ENCODE measurements at regions not wholly inside any gene's neighbourhood (a gene's known extent, or its start where the extent isn't known, plus 50 kb on each side); places are given as distances from the start of the nearest gene placed in this dataset.
A peak's percentile ranks its signal among the peaks of the same experiment; 100 is the strongest.

DNA sequence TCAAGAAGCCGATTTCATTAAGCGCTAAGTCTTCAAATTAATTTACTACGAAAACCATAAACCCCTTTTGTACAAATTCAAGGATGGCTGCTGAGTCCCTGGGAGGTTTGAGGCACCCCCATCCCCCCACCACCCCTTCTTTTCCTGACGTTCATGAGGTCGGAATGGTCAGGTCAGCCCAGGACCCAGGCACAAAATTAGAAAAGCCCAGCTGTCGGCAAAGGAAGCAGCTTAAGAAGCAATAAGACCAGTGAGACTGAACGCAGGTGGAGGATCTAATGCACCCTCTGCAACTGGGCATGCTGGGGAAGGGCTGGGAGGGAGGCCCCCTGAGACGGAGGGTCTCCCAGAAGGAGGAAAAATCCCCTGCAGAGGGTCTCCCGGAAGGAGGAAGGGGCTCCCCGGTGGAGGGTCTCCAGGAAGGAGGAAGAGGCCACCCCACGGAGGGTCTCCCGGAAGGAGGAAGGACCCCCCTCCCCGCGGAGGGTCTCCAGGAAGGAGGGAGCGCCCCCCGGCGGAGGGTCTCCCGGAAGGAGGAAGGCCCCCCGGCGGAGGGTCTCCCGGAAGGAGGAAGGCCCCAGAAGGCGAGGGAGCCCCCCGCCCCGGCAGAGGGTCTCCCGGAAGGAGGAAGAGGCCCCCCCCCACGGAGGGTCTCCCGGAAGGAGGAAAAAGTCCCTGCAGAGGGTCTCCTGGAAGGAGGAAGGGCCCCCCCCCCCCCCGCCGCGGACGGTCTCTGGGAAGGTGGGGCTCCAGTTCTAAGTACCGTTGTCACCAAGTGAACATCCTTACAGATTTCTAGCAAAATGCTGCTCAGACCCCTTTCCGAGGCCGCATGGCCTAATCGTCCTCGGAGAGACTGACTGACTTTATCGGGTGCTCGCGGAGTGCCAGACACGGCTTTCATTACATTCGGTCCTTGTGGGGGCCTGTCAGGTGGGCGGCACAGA is 74.4 kb upstream of the FCN1 start:
- peaks cover 0 to 35% of the 10 kb centered on the region in 2 donors for H3K27me3 Mint-ChIP-seq
- DNase-seq (no peak), ATAC-seq (replicated peaks) (no peak)
- no peaks in the 10 kb centered on the region for H3K4me1 Mint-ChIP-seq (ENCODE audit: low read depth in 2 of 2)
- no peak overlapping the region for H3K27ac Mint-ChIP-seq
- H3K9me3 Mint-ChIP-seq, result peaks cover 4 to 8% of the 10 kb centered on the region in 2 donors
- H3K4me3 Mint-ChIP-seq, result no peak overlapping the region
- H3K36me3 Mint-ChIP-seq (ENCODE audit: insufficient read depth), result no peaks in the 10 kb centered on the region

DNA sequence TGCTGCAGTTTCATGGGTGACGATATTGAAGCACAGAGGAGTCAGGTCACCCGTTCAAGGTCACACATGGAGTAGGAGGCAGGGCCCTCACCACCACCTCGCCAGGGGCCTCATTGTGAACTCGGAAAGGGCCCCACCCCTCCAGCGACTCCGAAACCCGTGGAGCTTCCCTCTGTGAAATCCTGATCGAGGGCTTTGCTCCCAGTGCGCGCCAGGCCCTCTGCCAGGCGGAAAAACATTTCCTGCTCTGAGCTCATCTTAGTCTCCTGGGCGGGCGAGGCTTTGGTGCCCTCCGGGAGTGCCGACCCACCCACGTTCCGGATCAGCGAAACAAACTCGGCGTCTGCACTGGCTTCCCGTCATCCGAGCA is 75.0 kb upstream of the FCN1 start:
- DNase-seq, result no peak
- H3K27ac Mint-ChIP-seq, result no peak overlapping the region

DNA sequence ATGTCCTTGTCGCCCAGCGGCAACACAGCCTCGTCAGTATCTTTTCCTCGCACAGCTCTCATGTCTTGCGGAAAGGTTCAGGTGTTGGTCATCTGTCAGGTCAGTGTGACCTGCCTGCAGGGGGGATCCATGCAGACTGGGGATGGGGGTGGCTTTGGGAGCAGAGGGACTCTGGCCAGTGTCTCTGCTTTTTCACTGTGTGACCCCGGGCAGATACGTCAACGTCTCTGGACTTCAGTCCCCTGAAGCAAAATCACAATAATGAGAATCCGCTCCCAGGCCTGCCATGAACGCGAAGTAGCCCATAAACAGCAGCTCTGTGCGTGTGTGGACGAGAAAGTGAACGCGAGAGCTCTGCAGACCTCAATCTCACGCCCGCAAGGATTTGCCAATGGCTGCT is 75.7 kb upstream of the FCN1 start:
- Mint-ChIP-seq H3K4me3 (no peak overlapping the region), H3K27me3 (peaks cover 3 to 44% of the 10 kb centered on the region in 2 donors), H3K27ac (no peak overlapping the region), H3K9me3 (no peaks in the 10 kb centered on the region), H3K4me1 (ENCODE audit: low read depth in 2 of 2) (no peaks in the 10 kb centered on the region), H3K36me3 (ENCODE audit: insufficient read depth) (no peaks in the 10 kb centered on the region)
- DNase-seq (no peak), ATAC-seq (replicated peaks) (no peak)

More for the DNA sequence above, 75.0 kb upstream of the FCN1 start:
- no peak for ATAC-seq (replicated peaks)
- Mint-ChIP-seq H3K4me1 (ENCODE audit: low read depth in 2 of 2) (no peaks in the 10 kb centered on the region), H3K4me3 (no peak overlapping the region), H3K9me3 (peaks cover 0 to 2% of the 10 kb centered on the region in 2 donors), H3K36me3 (ENCODE audit: insufficient read depth) (no peaks in the 10 kb centered on the region), H3K27me3 (peaks cover 0 to 41% of the 10 kb centered on the region in 2 donors)

DNA sequence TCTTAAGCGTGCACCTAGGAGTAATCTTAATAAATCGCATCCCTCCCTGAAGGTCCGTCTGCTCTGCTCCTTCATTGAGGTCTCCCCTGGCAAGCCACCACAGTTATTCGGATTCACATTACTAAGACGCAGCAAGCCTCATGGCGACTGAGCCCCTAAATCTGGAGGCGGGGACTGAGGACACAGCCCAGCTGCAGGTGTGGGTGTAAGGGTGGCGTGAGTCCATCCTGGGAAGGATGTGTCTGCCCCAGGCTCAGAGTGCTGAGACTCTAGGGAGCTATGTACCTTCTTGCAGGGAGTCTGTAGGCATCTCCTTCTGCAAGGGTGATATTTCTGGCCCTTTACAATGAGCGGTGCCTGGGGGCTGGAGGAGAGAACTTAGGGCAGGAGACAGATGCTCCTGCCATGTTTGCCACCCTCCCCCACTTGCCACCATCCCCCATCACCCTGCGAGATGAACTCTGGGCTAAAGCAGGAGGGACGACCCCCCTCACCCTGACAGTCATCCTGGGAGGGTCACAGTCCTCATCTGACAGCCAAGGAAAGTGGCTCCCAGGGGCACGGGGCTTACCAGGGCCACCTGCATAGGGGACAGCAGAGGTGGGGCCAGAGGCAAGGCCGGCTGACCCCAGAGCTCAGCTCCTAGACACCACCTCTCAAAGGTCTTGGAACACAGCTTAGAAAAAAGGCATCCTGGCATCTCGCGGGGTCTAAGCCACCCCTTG is 76.4 kb upstream of the FCN1 start:
- Mint-ChIP-seq H3K27me3 (peaks cover 9 to 44% of the 10 kb centered on the region in 2 donors), H3K4me3 (no peak overlapping the region), H3K4me1 (ENCODE audit: low read depth in 2 of 2) (no peaks in the 10 kb centered on the region), H3K9me3 (no peaks in the 10 kb centered on the region), H3K27ac (no peak overlapping the region), H3K36me3 (ENCODE audit: insufficient read depth) (no peaks in the 10 kb centered on the region)
- no peak for DNase-seq
- no peak for ATAC-seq (replicated peaks)

DNA sequence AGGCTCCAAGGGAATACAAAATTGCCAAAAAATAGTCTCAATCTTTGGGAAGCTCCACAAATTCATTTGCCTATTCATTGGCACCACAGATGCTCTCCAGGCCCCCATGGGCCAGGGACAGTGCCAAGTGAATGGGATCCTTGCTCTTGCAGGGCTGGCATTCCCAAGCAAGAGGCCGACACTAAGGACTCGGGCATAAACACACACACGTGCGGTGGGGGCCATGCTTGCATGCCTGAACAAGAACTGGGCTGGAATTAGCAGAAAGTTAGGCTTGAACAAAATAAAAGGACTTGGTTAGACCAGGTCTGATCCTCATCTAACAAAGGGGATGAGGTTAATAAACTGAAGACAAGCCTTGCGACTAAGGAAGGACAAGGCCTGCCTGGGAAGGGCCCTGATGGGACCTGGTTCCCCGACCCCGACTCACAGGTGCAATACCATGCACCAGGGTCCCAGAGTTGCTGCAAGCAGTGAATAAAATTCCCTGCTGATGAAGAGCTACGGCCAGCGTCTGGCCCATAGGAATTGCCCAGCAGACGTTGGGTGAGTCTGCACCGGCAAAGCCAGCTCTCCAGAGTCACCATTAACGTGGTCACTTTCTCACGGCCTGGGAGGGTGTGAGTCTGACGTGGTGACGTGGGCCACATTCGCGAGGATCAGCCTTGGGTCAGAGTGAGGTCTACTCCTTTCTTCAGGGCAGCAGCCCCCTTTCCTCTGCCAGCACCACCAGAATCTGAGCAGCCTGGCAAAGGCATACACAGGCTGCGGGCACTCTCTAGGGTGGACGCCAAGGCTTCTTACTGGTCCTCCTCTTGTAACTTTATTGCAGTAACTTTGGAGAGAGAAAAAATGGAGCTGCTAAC is 77.4 kb upstream of the FCN1 start:
- no peaks in the 10 kb centered on the region for H3K36me3 Mint-ChIP-seq (ENCODE audit: insufficient read depth)
- no peak overlapping the region for H3K27ac Mint-ChIP-seq
- no peaks in the 10 kb centered on the region for H3K4me1 Mint-ChIP-seq (ENCODE audit: low read depth in 2 of 2)
- H3K9me3 Mint-ChIP-seq, result peaks cover under 1 to 6% of the 10 kb centered on the region in 2 donors
- H3K4me3 Mint-ChIP-seq, result no peak overlapping the region
- no peak for ATAC-seq (replicated peaks)
- peaks cover 9 to 49% of the 10 kb centered on the region in 2 donors for H3K27me3 Mint-ChIP-seq
- DNase-seq, result no peak

DNA sequence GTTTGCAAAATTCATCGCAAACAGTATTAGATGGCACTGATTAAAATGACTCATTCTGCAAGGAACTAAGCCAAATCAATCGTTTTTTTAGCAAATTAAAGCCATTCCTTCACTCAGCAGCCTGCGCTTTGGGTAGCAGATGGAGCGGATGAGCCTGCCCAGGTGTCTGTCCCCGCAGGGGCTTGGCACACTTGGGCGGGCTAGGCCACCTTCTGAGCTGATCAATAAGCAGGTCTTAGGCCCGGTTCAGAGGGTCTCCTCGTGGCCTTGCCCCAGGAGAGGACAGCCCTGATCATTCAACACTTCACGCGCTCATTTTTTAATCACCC is 78.0 kb upstream of the FCN1 start:
- DNase-seq (no peak), ATAC-seq (replicated peaks) (no peak)
- H3K4me3 Mint-ChIP-seq, result no peak overlapping the region
- no peaks in the 10 kb centered on the region for H3K36me3 Mint-ChIP-seq (ENCODE audit: insufficient read depth)
- H3K27ac Mint-ChIP-seq, result no peak overlapping the region
- H3K27me3 Mint-ChIP-seq, result peaks cover 9 to 47% of the 10 kb centered on the region in 2 donors
- H3K4me1 Mint-ChIP-seq (ENCODE audit: low read depth in 2 of 2), result no peaks in the 10 kb centered on the region
- H3K9me3 Mint-ChIP-seq, result peaks cover 3 to 9% of the 10 kb centered on the region in 2 donors

DNA sequence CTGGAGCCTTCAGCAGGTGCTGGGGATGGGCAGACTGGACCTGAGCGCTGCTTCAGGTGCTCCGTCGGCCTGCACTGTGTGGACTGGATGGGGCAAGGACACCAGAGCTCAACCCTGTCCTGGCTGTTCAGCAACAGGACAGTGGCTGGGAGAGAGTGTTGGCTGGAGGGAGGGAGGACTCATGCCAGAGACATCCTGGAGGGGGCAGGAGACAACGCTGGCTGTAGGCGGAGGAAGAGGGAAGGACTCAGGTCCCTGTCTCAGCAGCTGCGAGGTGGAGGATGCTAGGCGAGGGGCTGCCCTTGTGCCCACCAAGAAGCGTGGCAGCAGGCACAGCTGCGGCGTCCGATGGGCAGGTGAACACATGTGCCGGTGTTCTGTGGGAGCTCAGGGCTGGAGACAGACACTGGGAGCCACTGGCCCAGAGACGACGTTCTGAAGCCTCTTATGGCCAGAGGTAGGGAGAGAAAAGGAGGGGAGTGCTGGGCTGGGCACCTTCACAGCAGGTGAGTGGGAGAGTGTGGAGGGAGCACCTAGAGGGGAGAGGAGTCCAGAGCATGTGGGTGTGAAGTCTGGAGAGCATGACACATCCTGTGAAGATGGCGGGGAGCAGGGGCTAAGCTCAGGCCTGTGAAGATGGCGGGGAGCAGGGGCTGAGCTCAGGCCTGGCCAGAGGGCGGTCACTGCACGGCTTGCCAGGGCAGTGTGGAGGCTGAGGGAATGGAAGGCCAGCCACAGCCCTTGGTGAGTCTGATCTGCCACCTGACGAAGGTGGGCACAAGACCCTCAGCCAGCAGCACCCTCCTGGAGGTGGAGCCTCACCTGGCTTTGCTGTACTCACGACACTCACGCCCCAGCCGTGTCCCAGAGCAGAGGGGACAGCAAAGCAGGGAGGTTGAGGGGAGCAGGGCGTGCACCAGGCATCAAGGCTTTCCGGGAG is 79.1 kb upstream of the FCN1 start:
- DNase-seq, result no peak
- H3K4me3 Mint-ChIP-seq, result no peak overlapping the region
- H3K36me3 Mint-ChIP-seq (ENCODE audit: insufficient read depth), result no peaks in the 10 kb centered on the region
- no peaks in the 10 kb centered on the region for H3K4me1 Mint-ChIP-seq (ENCODE audit: low read depth in 2 of 2)
- no peak overlapping the region for H3K27ac Mint-ChIP-seq
- H3K27me3 Mint-ChIP-seq, result peaks cover 9 to 58% of the 10 kb centered on the region in 2 donors
- no peak for ATAC-seq (replicated peaks)
- H3K9me3 Mint-ChIP-seq, result peaks cover 3 to 9% of the 10 kb centered on the region in 2 donors

DNA sequence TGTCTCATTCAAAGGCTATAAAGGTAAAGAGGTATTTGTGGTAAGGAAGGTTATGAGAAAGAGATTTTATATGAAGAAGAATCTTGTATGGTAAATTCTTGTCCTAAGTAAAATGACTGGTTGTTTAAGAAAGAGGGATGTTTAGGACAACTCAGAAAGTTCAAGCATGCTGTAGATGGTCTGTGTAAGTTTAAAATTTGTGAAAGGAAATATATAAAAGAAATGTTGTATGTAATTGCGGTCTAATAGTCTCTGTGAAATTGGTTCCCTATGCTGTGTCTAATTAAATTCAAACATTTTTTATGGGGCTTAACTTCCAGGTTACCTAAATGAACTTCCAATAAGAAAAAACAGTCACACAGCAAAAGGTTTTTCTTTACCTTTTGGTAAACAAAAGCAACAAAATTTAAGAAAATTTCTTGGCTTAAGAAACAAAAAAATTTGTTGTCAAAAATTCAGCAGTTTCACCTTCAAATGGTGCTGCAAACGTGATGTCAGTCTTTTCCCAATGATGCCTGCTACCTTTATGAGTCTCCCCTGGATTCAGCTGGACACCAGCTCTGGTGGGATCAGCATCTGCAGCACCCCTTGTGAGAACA is 83.0 kb upstream of the FCN1 start:
- no peak overlapping the region for H3K27ac Mint-ChIP-seq
- no peak overlapping the region for H3K4me3 Mint-ChIP-seq
- no peaks in the 10 kb centered on the region for H3K36me3 Mint-ChIP-seq (ENCODE audit: insufficient read depth)
- H3K27me3 Mint-ChIP-seq, result peaks cover 9 to 79% of the 10 kb centered on the region in 2 donors
- no peaks in the 10 kb centered on the region for H3K4me1 Mint-ChIP-seq (ENCODE audit: low read depth in 2 of 2)
- DNase-seq (no peak), ATAC-seq (replicated peaks) (no peak)
- peaks cover 3 to 9% of the 10 kb centered on the region in 2 donors for H3K9me3 Mint-ChIP-seq

DNA sequence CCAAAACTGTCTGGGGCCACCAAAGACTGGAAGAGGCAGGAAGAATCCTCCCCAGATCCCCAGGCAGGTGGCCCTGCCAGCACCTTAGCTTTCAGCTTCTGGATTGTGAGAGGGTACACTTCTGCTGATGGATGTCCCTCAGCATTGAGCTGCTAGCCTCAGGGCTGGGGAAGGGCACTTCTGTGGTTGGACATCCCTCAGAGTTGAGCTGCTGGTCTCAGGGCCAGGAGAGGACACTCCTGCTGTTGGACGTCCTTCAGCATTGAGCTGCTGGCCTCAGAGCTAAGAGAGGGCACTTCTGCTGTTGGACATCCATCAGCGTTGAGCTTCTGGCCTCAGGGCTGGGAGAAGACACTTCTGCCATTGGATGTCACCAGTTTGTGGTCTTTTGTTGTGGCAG is 83.8 kb upstream of the FCN1 start:
- Mint-ChIP-seq H3K9me3 (peaks cover 3 to 9% of the 10 kb centered on the region in 2 donors), H3K4me1 (ENCODE audit: low read depth in 2 of 2) (no peaks in the 10 kb centered on the region), H3K4me3 (no peak overlapping the region), H3K36me3 (ENCODE audit: insufficient read depth) (no peaks in the 10 kb centered on the region), H3K27ac (peak overlapping the region in 1 of 2 donors; percentile 8), H3K27me3 (peaks cover 9 to 71% of the 10 kb centered on the region in 2 donors)
- ATAC-seq (replicated peaks), result no peak
- DNase-seq, result no peak

DNA sequence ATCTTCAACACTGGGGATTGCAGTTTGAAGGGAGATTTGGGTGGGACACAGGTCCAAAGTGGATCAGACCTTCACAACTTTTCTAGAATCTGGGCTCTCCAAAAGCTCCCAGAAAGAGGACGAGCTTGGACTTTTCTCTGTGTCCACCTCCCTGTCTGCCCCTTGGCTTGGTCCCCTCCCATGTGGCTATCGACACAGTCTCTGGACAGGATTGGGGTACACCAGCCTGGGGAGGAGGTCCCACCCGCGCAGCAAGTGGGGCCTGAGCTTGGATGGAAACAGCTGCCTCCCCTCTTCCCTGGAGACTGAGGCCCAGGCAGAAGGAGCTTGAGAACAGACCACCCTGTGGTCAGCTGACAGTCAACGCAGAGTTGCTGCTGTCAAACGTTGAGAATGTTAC is 84.6 kb upstream of the FCN1 start:
- Mint-ChIP-seq H3K27ac (no peak overlapping the region), H3K27me3 (peaks cover 9 to 69% of the 10 kb centered on the region in 2 donors), H3K4me3 (no peak overlapping the region), H3K9me3 (peaks cover 3 to 9% of the 10 kb centered on the region in 2 donors), H3K36me3 (ENCODE audit: insufficient read depth) (no peaks in the 10 kb centered on the region), H3K4me1 (ENCODE audit: low read depth in 2 of 2) (no peaks in the 10 kb centered on the region)
- ATAC-seq (replicated peaks) (no peak), DNase-seq (no peak)

DNA sequence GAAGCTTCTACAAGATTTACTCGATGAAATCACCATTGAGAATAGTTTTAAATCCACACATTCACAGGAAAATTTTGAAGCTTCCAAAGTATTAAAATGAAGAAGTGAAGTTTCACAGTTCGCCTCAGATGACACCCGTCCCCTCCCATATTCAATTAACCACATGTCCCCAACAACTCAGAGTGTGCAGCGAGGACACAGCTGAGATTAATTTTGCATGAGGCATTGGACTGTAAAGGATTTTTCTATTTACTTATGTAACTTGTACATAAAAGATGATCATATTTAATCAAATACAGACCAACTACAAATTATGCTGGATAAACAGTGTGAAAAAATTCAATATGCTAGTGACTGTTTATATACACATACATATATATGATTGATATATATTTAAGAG is 84.7 kb upstream of the OLFM1 start:
- Mint-ChIP-seq H3K9me3 (peaks cover 3 to 9% of the 10 kb centered on the region in 2 donors), H3K36me3 (ENCODE audit: insufficient read depth) (no peaks in the 10 kb centered on the region), H3K27ac (no peak overlapping the region), H3K4me1 (ENCODE audit: low read depth in 2 of 2) (no peaks in the 10 kb centered on the region), H3K4me3 (no peak overlapping the region), H3K27me3 (peaks cover 9 to 69% of the 10 kb centered on the region in 2 donors)
- no peak for ATAC-seq (replicated peaks)
- DNase-seq, result no peak

DNA sequence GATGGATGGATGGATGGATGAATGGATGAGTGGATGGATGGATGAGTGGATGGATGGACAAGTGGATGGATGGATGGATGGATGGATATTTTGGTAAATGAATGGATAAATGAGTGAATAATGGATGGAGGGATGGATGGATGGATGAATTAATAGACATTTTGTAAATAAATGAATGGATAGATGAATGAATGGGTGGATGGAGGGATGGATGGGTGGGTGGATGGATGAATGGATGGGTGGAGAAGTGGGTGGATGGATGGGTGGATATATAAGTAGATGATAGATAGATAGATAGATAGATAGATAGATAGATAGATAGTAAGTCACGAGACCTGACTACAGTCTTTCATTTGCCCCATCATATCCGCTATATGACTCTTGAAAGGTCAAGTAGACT is 82.7 kb upstream of the OLFM1 start:
- no peak overlapping the region for H3K4me3 Mint-ChIP-seq
- no peak for DNase-seq
- H3K27me3 Mint-ChIP-seq, result peaks cover 0 to 67% of the 10 kb centered on the region in 2 donors
- ATAC-seq (replicated peaks), result no peak
- no peak overlapping the region for H3K27ac Mint-ChIP-seq
- no peaks in the 10 kb centered on the region for H3K36me3 Mint-ChIP-seq (ENCODE audit: insufficient read depth)
- H3K4me1 Mint-ChIP-seq (ENCODE audit: low read depth in 2 of 2), result no peaks in the 10 kb centered on the region
- H3K9me3 Mint-ChIP-seq, result peaks cover 3 to 7% of the 10 kb centered on the region in 2 donors
